ENCODE measurements at regions not wholly inside any gene's neighbourhood (a gene's known extent, or its start where the extent isn't known, plus 50 kb on each side); places are given as distances from the start of the nearest gene placed in this dataset.

- no peak for DNase-seq
Observed at GRCh38 chr15:59953392-59953883, 50.7 kb upstream of the FOXB1 start.

DNA sequence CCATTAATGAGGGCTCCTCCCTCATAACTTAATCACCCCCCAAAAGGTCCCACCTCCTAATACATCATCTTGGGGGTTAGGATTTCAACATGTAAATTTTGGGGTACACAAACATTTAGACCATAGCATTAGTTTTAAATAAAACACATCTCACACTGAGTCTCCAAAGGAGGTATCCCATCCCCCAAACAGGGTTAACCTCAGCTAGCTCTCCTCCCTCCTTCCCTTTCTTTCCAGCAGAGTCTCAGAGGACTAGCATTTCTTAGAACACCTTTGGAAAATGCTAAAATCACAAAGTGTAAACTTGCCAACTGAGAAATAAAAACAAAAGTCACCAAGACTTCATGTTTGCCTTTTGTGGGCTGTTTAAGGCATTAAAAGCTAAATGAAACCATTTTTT, 51.2 kb upstream of the FOXB1 start:
- DNase-seq, result no peak

- DNase-seq, result no peak
Observed at GRCh38 chr15:59950603-59951388, 53.3 kb upstream of the FOXB1 start.

DNA sequence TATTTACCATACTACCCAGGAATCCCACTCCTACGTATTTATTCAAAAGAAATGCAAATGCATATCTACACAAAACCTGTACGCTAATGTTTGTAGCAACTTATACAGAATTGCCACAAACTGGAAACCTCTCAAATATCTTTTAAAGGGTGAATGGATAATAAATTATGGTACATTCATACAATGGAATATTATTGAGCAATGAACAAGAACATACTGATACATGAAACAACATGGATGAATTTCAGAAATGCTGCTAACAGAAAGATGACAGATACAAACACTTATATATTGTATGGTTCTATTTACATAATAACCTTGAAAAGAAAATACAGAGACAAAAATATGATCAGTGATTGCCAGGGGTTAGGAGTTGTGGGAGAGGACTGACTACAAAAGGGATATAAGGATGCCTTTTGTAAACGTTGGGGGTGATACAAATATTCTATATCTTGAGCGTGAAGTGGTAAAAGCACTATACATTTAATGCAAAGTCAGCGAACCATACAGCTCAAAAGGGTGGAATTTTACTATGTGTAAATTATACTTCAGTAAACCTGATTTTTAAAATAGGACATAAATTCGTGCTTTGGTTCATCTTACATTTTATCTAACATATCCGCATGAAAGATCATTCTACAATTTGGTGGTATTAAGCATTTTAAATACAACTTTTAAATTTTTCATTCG, 55.0 kb upstream of the FOXB1 start:
- DNase-seq, result no peak

DNA sequence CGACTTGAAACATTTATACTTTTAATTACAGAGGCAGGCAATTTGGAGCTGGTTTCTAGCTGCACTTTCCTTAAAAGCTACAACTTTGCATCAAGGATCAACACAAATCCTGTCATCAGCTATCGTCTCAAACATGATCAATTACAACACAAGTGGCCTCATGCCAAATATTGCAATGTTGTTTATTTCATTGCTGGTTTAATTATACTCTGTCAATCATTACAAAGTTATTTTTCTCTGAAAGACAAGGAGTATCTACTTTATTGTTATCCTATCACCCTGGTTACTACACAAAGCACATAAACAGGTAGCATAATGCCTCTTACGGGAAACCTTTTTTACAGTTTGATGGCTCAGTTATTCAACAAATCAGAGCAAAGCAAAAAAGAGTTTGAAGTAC, 58.0 kb upstream of the FOXB1 start:
- no peak for DNase-seq

- DNase-seq, result no peak
Observed at GRCh38 chr15:59945036-59945435, 59.1 kb upstream of the FOXB1 start.

DNA sequence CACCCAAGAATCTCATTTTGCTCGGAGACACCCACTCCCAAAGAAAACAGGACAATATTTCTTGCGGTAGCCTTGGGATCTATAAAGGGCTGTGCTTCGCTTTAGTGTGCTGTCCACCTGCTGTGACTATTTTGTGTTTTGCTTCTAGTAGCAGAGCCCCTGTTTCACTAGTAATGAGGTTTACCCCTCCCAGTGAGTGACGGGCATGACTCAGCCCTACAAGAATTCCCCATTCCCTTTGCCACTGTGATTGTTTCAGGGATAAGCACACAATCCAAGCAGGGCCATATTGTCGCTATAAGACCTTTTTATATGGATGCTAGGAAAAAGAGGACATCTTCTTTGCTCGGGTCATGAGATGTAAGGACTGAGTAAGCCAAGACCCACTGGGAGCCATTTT, 62.5 kb upstream of the FOXB1 start:
- DNase-seq, result no peak

- no peak for DNase-seq
Observed at GRCh38 chr15:59940928-59941327, 63.2 kb upstream of the FOXB1 start.

DNA sequence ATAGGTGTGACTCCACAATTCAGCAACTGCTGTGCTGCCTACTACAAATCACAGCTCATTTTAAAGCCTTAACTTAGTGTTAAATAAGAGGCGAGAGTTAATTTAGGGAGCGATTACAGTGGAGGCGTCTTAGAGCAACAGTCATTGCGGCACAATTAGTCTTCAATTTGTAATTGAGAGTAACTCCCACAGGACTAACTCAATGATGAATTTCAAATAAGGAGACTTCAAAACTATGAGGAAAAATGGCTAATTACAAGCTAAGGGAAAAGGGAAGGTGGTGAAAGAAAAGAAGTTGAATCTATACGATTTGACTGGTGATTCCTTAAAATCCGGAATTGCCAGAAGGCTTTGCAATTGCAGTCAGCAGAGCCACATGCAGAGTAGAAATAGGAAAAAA, 63.7 kb upstream of the FOXB1 start:
- DNase-seq, result no peak

DNA sequence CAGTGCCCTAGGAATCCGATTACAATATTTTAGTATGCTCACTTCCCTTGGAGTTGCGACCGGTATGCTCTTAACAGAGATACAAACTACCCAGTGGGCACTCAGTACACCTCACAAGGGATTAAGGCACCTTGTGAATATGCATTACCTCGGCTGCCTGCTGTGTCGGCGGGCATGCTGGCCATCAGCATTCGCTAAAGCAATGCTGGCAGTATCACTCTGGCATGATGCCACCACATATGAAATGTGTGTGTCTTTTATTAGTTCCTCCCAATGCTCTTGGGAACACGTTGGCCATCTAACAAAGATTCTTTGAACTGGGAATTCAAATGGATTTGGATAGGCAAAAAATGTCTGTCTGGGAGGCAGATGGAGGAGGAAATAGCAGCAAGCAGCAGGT, 67.4 kb upstream of the FOXB1 start:
- no peak for DNase-seq

DNA sequence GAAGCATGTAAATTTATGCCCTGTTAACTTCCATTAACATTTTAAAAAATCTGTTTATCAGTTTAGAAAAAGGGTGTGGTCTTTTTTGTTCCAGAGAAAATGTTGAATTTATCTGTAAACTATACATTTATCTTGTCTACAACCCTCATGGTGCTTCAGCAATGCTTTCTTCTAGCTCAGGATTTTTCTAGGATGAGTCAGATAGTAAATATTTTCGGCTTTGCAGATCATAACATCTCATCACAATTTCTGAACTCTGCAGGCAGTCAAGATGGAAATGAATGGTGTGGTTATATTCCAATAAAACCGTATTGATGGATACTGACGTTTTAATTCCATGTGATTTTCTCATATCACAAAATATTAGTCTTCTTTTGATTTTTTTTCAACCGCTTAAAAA, 70.5 kb upstream of the FOXB1 start:
- no peak for DNase-seq

GRCh38 chr15:59931646-59932261, 72.4 kb upstream of the FOXB1 start:
- no peak for DNase-seq

GRCh38 chr15:59924812-59925522, 79.1 kb upstream of the FOXB1 start:
- DNase-seq, result no peak

GRCh38 chr15:59924096-59924495, 80.0 kb upstream of the FOXB1 start:
- DNase-seq, result no peak

DNA sequence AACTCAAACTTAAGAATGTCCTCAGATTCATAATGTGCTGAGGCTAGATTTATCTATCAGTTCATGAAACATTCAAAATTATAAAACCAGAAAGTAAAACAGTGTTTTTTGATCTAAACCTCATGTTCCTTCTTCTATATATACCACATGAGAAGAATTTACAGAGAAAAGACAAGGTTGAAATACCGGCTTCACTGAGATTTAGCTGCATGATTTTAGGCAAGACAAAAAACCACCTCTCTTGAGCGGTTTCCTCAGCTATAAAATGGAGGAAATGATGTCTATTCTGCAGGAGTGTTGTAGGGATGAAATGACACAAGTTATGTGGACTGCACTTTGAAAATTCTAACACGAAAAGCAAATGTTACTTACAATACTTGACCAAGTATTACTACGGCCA, 80.6 kb upstream of the FOXB1 start:
- DNase-seq, result no peak

- no peak for DNase-seq
Observed at GRCh38 chr15:59918994-59919951, 84.8 kb upstream of the FOXB1 start.

DNA sequence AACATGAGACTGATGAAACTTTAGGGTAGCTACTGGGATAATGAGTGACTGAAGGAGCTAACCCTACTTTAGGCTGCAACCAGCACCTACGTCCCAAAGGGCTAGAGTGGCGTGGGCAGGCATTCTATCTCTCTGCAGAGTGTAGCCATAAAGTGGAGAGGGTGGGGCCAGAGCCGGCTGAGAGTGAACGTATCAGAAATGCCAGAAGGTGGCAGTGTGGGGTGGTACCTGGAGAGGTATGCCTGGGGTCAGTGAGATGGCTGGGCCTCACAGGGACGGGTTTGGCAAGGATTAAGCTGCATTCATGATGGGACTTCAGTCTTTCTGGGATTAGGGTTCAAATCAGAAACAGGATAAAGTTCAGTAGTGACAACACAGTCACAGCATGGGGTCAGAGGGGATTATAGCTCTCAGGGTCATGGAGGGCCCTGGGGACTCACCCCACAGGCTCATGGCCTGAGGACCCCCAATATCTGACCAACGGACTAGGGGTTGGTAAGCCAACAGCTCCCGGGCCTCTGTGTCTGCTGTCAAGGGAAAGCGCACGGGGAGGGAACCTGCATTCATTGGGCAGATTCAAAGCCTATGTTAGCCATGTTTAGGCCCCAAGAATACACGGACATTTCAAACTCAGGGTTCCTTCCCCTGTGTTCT, 86.5 kb upstream of the FOXB1 start:
- DNase-seq, result peak; percentile 43

- no peak for DNase-seq
Observed at GRCh38 chr15:59906046-59906445, 98.1 kb upstream of the FOXB1 start.

DNA sequence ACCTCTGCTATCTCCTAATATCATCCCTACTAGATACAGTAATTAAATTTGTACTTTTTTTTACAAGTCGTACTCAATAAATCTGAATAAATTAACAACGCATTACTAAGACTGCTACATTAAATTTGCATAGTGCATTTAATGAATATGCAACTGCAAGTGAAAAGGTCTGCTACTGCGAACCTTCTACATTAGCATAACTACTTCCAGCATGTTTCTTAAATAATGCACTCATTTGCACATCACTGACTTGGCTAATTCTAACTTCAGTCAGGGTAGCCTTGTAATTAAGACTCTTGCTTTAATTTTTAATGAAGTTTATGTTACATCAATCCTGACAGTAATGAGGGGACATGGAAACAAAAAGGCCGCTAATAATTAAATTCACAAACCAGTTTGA, 98.9 kb upstream of the FOXB1 start:
- DNase-seq, result no peak

DNA sequence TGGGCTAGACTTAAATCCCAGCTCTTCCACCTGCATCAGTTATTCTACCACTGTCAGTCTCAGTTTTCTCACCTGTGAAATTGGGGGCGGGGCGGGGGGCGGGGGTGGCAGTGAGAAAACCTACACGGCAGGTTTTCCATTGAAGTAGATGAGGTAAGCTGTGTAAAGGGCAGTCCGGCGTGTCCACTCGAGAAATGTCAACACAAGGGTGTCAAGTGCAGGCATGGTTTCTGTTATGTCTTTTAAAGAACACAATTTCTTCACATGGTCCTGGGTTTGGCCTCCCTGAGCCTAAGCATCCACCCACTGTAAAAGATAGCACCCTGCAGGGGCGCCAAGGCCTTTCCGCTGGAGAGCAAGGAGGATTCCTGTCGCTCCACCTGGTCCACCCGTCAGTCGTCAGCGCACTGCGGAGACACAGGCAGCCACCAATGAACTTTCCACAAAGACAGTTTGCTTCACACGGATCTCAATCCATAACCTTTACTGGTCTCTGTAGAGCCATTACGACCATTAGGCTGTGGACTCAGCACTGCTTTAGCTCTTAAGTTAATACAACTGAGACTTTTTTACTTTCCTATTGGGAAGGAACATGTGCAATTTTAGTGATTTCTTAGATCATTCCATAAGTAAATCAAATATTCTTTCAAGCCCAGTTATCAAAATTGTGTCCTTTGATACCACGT, 99.5 kb upstream of the FOXB1 start:
- DNase-seq, result no peak

DNA sequence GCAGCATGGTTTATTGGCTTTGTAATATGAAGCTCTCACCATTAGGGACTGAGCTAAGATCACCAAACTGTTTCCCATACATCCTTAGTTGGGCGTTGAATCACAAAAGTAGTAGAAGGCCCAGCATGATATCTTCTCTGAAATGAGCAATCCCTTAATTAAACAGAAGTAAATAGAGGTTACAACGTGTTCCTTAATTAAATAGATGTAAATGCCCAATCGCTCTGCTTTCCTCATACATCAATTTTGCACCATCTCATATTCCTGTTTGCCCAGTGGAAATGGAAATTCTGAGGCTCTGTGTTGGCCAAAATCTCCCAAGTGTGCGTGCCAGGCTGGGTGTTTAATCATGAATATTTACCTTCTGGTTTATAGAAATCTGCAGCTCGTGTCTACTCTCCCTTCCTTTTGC, 107.4 kb upstream of the FOXB1 start:
- DNase-seq, result no peak

Measured in CD4-positive, alpha-beta T cell treated with Interferon gamma for 1 hour (primary cell).